Neural progenitor cell (in vitro differentiated cells): ENCODE measurements at regions not wholly inside any gene's neighbourhood (a gene's known extent, or its start where the extent isn't known, plus 50 kb on each side); places are given as distances from the start of the nearest gene placed in this dataset.
"Not testable (repeated sequence)": the region's sequence is repeated elsewhere in the genome, so short reads cannot be mapped to it uniquely, and the experiment has no call there.

Source experiments
- DNase-seq: peaks from one replicate; pipeline ENCODE4 v3.0.0-alpha.2; 2016; ENCODE audit warnings: low spot score
- H2AFZ ChIP-seq: fragments of 200-600 bp; sonication (generic); replicated peaks from 2 replicates; pipeline ENCODE4 v1.6.1; 2016; ENCODE audit warnings: antibody characterized with exemption
- H3F3A ChIP-seq: fragments of 200-600 bp; sonication (generic); 2 replicates; pipeline ENCODE4 v1.6.1; 2016; ENCODE audit warnings: antibody characterized with exemption, low read depth
- H3K27ac ChIP-seq: fragments of 200-600 bp; sonication (generic); 2 replicates; pipeline ENCODE4 v1.5.1; 2016; ENCODE audit warnings: mild to moderate bottlenecking
- H3K27me3 ChIP-seq: fragments of 200-600 bp; sonication (generic); 2 replicates; pipeline ENCODE4 v1.6.1; 2016; ENCODE audit warnings: mild to moderate bottlenecking, moderate library complexity
- H3K36me3 ChIP-seq: fragments of 200-600 bp; sonication (generic); 2 replicates; pipeline ENCODE4 v1.5.1; 2016
- H3K4me1 ChIP-seq: fragments of 200-600 bp; sonication (generic); 2 replicates; pipeline ENCODE4 v1.6.1; 2016; ENCODE audit warnings: mixed run types
- H3K4me2 ChIP-seq: fragments of 200-600 bp; sonication (generic); 2 replicates; pipeline ENCODE4 v1.6.1; 2016
- H3K4me3 ChIP-seq: fragments of 200-600 bp; sonication (generic); 2 replicates; pipeline ENCODE4 v1.5.1; 2016
- H3K79me2 ChIP-seq: fragments of 200-600 bp; sonication (generic); 2 replicates; pipeline ENCODE4 v1.6.1; 2016; ENCODE audit warnings: low read depth
- H3K9ac ChIP-seq: fragments of 200-600 bp; sonication (generic); 2 replicates; pipeline ENCODE4 v1.6.1; 2016
- H3K9me3 ChIP-seq: fragments of 200-600 bp; sonication (generic); 2 replicates; pipeline ENCODE4 v1.5.1; 2016; ENCODE audit warnings: low read depth
- H4K20me1 ChIP-seq: fragments of 200-600 bp; sonication (generic); 2 replicates; pipeline ENCODE4 v1.6.1; 2016; ENCODE audit warnings: low read depth
- H3K27ac Mint-ChIP-seq: 3 replicates; pipeline ENCODE4 v1.8.0; 2021; ENCODE audit warnings: mixed read lengths
- H3K27me3 Mint-ChIP-seq: 2 replicates; pipeline ENCODE4 v1.8.0; 2022; ENCODE audit warnings: low read depth, mild to moderate bottlenecking, inconsistent platforms, moderate library complexity, mixed read lengths; ENCODE audit not compliant: insufficient read depth
- H3K36me3 Mint-ChIP-seq: 3 replicates; pipeline ENCODE4 v1.8.0; 2021; ENCODE audit warnings: mixed read lengths
- H3K4me1 Mint-ChIP-seq: 3 replicates; pipeline ENCODE4 v1.8.0; 2021; ENCODE audit warnings: mixed read lengths
- H3K4me3 Mint-ChIP-seq: 3 replicates; pipeline ENCODE4 v1.8.0; 2021; ENCODE audit warnings: mild to moderate bottlenecking, moderate library complexity, mixed read lengths
- H3K9me3 Mint-ChIP-seq: 3 replicates; pipeline ENCODE4 v1.8.0; 2020; ENCODE audit warnings: mixed read lengths
- EZH2 ChIP-seq: fragments of 200-600 bp; sonication (generic); IDR thresholded peaks from 2 replicates; pipeline ENCODE4 v1.6.1; 2017; ENCODE audit warnings: antibody characterized with exemption, mild to moderate bottlenecking, moderate library complexity
- EZH2phosphoT487 ChIP-seq: fragments of 200-600 bp; sonication (generic); IDR thresholded peaks from 2 replicates; pipeline ENCODE4 v1.6.1; 2017; ENCODE audit warnings: antibody characterized with exemption
- TF ChIP-seq, protein P1 (sequence below): fragments of 200-600 bp; sonication (generic); IDR thresholded peaks from 2 replicates; pipeline ENCODE4 v1.5.1; 2017; ENCODE audit warnings: antibody characterized with exemption, mild to moderate bottlenecking

DNA sequence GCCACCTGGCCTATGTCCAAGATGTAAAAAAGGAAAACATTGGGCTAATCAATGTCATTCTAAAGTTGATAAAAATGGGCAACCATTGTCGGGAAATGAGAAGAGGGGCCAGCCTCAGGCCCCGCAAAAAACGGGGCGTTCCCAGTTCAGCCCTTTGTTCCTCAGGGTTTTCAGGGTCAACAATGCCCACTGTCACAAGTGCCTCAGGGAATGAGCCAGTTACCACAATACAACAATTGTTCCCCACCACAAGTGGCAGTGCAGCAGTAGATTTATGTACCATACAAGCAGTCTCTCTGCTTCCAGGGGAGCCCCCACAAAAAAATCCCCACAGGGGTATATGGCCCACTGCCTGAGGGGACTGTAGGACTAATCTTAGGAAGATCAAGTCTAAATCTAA is 112.5 kb downstream of the ZNF486 start:
- Mint-ChIP-seq H3K27me3 (peaks cover 2% of the 10 kb centered on the region), H3K36me3 (no peaks in the 10 kb centered on the region), H3K4me3 (no peak overlapping the region), H3K9me3 (peaks cover 21% of the 10 kb centered on the region), H3K27ac (no peak overlapping the region), H3K4me1 (no peaks in the 10 kb centered on the region)
- no peaks in the 10 kb centered on the region for H3K36me3 ChIP-seq
- no peaks in the 10 kb centered on the region for H3K4me1 ChIP-seq
- H3K79me2 ChIP-seq: no peaks in the 10 kb centered on the region
- no peaks in the 10 kb centered on the region for H3K9me3 ChIP-seq
- TF ChIP-seq EZH2: no peak
- TF ChIP-seq EZH2phosphoT487: no peak
- TF ChIP-seq, protein P1, sequence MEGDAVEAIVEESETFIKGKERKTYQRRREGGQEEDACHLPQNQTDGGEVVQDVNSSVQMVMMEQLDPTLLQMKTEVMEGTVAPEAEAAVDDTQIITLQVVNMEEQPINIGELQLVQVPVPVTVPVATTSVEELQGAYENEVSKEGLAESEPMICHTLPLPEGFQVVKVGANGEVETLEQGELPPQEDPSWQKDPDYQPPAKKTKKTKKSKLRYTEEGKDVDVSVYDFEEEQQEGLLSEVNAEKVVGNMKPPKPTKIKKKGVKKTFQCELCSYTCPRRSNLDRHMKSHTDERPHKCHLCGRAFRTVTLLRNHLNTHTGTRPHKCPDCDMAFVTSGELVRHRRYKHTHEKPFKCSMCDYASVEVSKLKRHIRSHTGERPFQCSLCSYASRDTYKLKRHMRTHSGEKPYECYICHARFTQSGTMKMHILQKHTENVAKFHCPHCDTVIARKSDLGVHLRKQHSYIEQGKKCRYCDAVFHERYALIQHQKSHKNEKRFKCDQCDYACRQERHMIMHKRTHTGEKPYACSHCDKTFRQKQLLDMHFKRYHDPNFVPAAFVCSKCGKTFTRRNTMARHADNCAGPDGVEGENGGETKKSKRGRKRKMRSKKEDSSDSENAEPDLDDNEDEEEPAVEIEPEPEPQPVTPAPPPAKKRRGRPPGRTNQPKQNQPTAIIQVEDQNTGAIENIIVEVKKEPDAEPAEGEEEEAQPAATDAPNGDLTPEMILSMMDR: no peak
- no peak overlapping the region for H3K4me3 ChIP-seq
- no peak overlapping the region for H3K4me2 ChIP-seq
- no peaks in the 10 kb centered on the region for H3F3A ChIP-seq
- no peak overlapping the region for H3K9ac ChIP-seq
- no peak overlapping the region for H2AFZ ChIP-seq
- H3K27ac ChIP-seq: no peak overlapping the region
- DNase-seq: no peak
- H3K27me3 ChIP-seq: no peaks in the 10 kb centered on the region
- no peaks in the 10 kb centered on the region for H4K20me1 ChIP-seq

DNA sequence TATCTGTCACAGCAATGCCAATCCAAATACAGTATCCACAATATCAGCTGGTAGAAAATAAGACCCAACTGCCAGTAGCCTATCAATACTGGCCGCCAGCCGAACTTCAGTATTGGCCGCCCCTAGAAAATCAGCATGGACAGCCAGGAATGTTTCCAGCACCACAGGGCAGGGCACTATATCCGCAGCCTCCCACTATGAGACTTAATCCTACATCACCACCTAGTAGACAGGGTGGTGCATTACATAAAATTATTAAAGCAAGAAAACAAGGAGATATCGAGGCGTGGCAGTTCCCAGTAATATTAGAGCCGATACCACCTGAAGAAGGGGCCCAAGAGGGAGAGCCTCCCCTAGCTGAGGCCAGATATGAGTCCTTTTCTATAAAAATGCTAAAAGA is 111.3 kb downstream of the ZNF486 start:
- H3K4me1 ChIP-seq: no peaks in the 10 kb centered on the region
- peaks cover 2% of the 10 kb centered on the region for H3K27me3 Mint-ChIP-seq
- H3K27ac ChIP-seq: no peak overlapping the region
- no peak overlapping the region for H3K4me2 ChIP-seq
- no peaks in the 10 kb centered on the region for H3K4me1 Mint-ChIP-seq
- H3K27ac Mint-ChIP-seq: no peak overlapping the region
- DNase-seq: peak; percentile 60
- H3K36me3 ChIP-seq: no peaks in the 10 kb centered on the region
- H3K36me3 Mint-ChIP-seq: no peaks in the 10 kb centered on the region
- no peaks in the 10 kb centered on the region for H4K20me1 ChIP-seq
- no peaks in the 10 kb centered on the region for H3K79me2 ChIP-seq
- no peak for TF ChIP-seq EZH2phosphoT487
- TF ChIP-seq, protein P1: peak; percentile 61
- H3F3A ChIP-seq: no peaks in the 10 kb centered on the region
- H3K9me3 Mint-ChIP-seq: peaks cover 21% of the 10 kb centered on the region
- H3K9ac ChIP-seq: no peak overlapping the region
- no peaks in the 10 kb centered on the region for H3K27me3 ChIP-seq
- H3K9me3 ChIP-seq: no peaks in the 10 kb centered on the region
- no peak overlapping the region for H3K4me3 Mint-ChIP-seq
- H2AFZ ChIP-seq: no peak overlapping the region
- no peak overlapping the region for H3K4me3 ChIP-seq

DNA sequence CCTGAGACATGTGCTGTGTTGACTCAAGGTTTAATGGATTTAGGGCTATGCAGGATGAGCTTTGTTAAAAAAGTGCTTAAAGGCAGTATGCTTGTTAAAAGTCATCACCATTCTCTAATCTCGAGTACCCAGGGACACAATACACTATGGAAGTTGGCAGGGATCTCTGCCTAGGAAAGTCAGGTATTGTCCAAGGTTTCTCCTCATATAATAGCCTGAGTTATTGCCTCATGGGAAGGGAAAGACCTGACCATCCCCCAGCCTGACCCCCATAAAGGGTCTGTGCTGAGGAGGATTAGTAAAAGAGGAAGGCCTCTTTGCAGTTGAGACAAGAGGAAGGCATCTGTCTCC is 109.7 kb downstream of the ZNF486 start:
- H3K27ac ChIP-seq, H3K4me1 Mint-ChIP-seq, H3K27me3 Mint-ChIP-seq: not testable (repeated sequence)

DNA sequence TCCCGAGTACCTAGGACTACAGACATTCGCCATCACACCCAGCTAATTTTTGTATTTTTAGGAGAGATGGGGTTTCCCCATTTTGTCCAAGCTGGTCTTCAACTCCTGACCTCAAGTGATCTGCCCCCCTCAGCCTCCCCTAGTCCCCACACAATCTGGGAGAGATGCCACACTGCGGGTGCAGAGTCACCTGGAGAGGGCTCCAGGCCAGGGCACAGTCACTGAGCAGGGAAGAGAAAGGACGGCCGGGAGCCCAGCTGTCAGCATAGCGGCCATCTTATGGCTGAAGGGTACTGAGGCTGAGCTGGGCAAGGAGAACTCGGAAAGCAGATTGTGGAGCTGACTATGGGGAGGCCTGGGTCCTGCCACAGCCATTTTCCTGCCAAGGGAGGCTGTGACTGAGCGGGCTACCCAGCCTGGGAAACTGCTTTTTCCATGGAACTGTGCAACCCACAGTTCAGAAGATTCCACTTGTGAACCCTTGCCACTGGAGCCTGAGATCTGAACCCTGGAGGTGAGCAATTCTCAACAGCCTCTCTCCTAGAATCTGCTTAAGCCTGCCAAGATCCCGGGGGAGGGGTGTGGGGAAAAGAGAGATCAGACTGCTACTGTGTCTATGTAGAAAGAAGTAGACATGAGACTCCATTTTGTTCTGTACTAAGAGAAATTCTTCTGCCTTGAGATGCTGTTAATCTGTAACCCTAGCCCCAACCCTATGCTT is 109.2 kb downstream of the ZNF486 start:
- Histone ChIP-seq H2AFZ (peak overlapping the region; percentile 42), H3K4me1 (no peaks in the 10 kb centered on the region), H3K4me2 (no peak overlapping the region), H3K79me2 (no peaks in the 10 kb centered on the region), H3K36me3 (no peaks in the 10 kb centered on the region), H3K4me3 (no peak overlapping the region), H3K9me3 (no peaks in the 10 kb centered on the region), H3K9ac (no peak overlapping the region), H3F3A (no peaks in the 10 kb centered on the region), H4K20me1 (no peaks in the 10 kb centered on the region), H3K27ac (no peak overlapping the region), H3K27me3 (no peaks in the 10 kb centered on the region)
- DNase-seq: no peak
- peaks cover 25% of the 10 kb centered on the region for H3K9me3 Mint-ChIP-seq
- no peaks in the 10 kb centered on the region for H3K4me1 Mint-ChIP-seq
- peaks cover 4% of the 10 kb centered on the region for H3K27me3 Mint-ChIP-seq
- TF ChIP-seq EZH2 (no peak), EZH2phosphoT487 (no peak)
- TF ChIP-seq, protein P1: no peak
- H3K27ac Mint-ChIP-seq: no peak overlapping the region
- no peak overlapping the region for H3K4me3 Mint-ChIP-seq
- H3K36me3 Mint-ChIP-seq: no peaks in the 10 kb centered on the region

More for the DNA sequence above, 109.7 kb downstream of the ZNF486 start:
- peak overlapping the region; percentile 42 for H2AFZ ChIP-seq
- H3K4me1 ChIP-seq, H3K4me3 Mint-ChIP-seq, DNase-seq, H3K4me2 ChIP-seq, H3K9me3 ChIP-seq, H3K9ac ChIP-seq, H4K20me1 ChIP-seq, H3K36me3 Mint-ChIP-seq, H3K4me3 ChIP-seq, H3K27me3 ChIP-seq, H3K36me3 ChIP-seq, H3K79me2 ChIP-seq, H3F3A ChIP-seq, H3K27ac Mint-ChIP-seq: not testable (repeated sequence)
- H3K9me3 Mint-ChIP-seq: peaks cover 25% of the 10 kb centered on the region
